Left ventricle myocardium inferior (tissue), 1 donor: ENCODE measurements at regions not wholly inside any gene's neighbourhood (a gene's known extent, or its start where the extent isn't known, plus 50 kb on each side); places are given as distances from the start of the nearest gene placed in this dataset.

Experiments
- DNase-seq: peaks from one replicate; pipeline ENCODE4 v3.0.0-alpha.2; 2020
- H3K27ac ChIP-seq: fragments of 200-600 bp; replicated peaks from 2 replicates; pipeline ENCODE4 v1.8.0; 2021
- H3K27me3 ChIP-seq: fragments of 200-600 bp; 2 replicates; pipeline ENCODE4 v1.8.0; 2021; ENCODE audit warnings: low read depth
- H3K36me3 ChIP-seq: fragments of 200-600 bp; 2 replicates; pipeline ENCODE4 v1.8.0; 2021
- H3K4me1 ChIP-seq: fragments of 200-600 bp; 2 replicates; pipeline ENCODE4 v1.8.0; 2021
- H3K4me3 ChIP-seq: fragments of 200-600 bp; 2 replicates; pipeline ENCODE4 v1.8.0; 2021; ENCODE audit warnings: mild to moderate bottlenecking, moderate library complexity
- H3K9me3 ChIP-seq: fragments of 200-600 bp; replicated peaks from 2 replicates; pipeline ENCODE4 v1.8.0; 2021
- CTCF ChIP-seq: fragments of 200-600 bp; IDR thresholded peaks from 2 replicates; pipeline ENCODE4 v1.8.0; 2021; ENCODE audit warnings: antibody characterized with exemption, mild to moderate bottlenecking, borderline replicate concordance
- intact Hi-C: fragments of 100-400 bp; cut with micrococcal nuclease; formaldehyde crosslinking; loops from one replicate; pipeline ENCODE4 v1.11.0; 2022
- donor health status: DM: no; HTN: yes; CAD: no; lungs with severe emphysema.

- Histone ChIP-seq H3K27ac (no peak overlapping the region), H3K27me3 (no peaks in the 10 kb centered on the region), H3K4me3 (no peak overlapping the region), H3K9me3 (peaks cover 5% of the 10 kb centered on the region), H3K4me1 (no peaks in the 10 kb centered on the region), H3K36me3 (no peaks in the 10 kb centered on the region)
- DNase-seq: no peak
- TF ChIP-seq CTCF: no peak
- intact Hi-C loops: no loop called here
Measured at GRCh38 chr11:115873813-115874212, 369.6 kb upstream of the CADM1 start.

GRCh38 chr11:115872416-115872815 is 368.2 kb upstream of the CADM1 start:
- Histone ChIP-seq H3K4me3 (no peak overlapping the region), H3K9me3 (peaks cover 13% of the 10 kb centered on the region), H3K27ac (no peak overlapping the region), H3K27me3 (no peaks in the 10 kb centered on the region), H3K36me3 (no peaks in the 10 kb centered on the region), H3K4me1 (no peaks in the 10 kb centered on the region)
- intact Hi-C loops: no loop called here
- no peak for DNase-seq
- no peak for TF ChIP-seq CTCF

- TF ChIP-seq CTCF: no peak
- no peak for DNase-seq
- Histone ChIP-seq H3K36me3 (no peaks in the 10 kb centered on the region), H3K4me1 (no peaks in the 10 kb centered on the region), H3K4me3 (no peak overlapping the region), H3K9me3 (peaks cover 13% of the 10 kb centered on the region), H3K27me3 (no peaks in the 10 kb centered on the region), H3K27ac (no peak overlapping the region)
- intact Hi-C loops: no loop called here
Measured at GRCh38 chr11:115871161-115871760, 367.0 kb upstream of the CADM1 start.

GRCh38 chr11:115869780-115870431 is 365.7 kb upstream of the CADM1 start:
- no peaks in the 10 kb centered on the region for H3K27me3 ChIP-seq
- intact Hi-C loops: no loop called here
- H3K36me3 ChIP-seq: no peaks in the 10 kb centered on the region
- H3K4me1 ChIP-seq: no peaks in the 10 kb centered on the region
- H3K9me3 ChIP-seq: peaks cover 13% of the 10 kb centered on the region
- peak; percentile 58 for TF ChIP-seq CTCF
- DNase-seq: no peak
- H3K4me3 ChIP-seq: no peak overlapping the region
- no peak overlapping the region for H3K27ac ChIP-seq

GRCh38 chr11:115869131-115869530 is 364.9 kb upstream of the CADM1 start:
- DNase-seq: no peak
- TF ChIP-seq CTCF: no peak
- H3K4me3 ChIP-seq: no peak overlapping the region
- H3K27me3 ChIP-seq: no peaks in the 10 kb centered on the region
- no peaks in the 10 kb centered on the region for H3K4me1 ChIP-seq
- H3K36me3 ChIP-seq: no peaks in the 10 kb centered on the region
- intact Hi-C loops: no loop called here
- peaks cover 16% of the 10 kb centered on the region for H3K9me3 ChIP-seq
- H3K27ac ChIP-seq: no peak overlapping the region
